HG03175 (cell line): ENCODE measurements at regions not wholly inside any gene's neighbourhood (a gene's known extent, or its start where the extent isn't known, plus 50 kb on each side); places are given as distances from the start of the nearest gene placed in this dataset.

Source experiments
- ATAC-seq: cut with Tn5 transposase; IDR thresholded peaks from one replicate; pipeline ENCODE4 v1.9.1; 2021; ENCODE audit warnings: mild to moderate bottlenecking, moderate library complexity; ENCODE audit not compliant: unreplicated experiment

DNA sequence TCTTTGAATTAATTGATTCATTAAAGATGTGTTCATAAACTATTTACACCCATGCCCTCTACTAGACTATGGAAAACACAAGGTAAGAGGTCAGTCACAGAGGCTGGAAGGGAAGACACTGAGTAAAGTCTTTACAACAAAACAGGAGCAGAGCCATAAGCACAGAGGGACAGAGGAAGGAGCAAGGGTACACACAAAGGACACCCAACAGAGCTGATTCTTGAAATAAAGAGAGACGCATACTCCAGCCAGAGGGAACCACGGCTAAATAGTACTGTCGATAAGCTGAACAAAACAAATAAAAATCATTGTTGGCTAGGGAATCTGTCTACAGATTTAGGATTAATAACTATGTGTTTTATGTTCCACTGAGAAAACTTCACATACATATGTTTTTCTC, 289.2 kb downstream of the EFNB2 start:
- no peak for ATAC-seq

- ATAC-seq: no peak
Observed at GRCh38 chr13:106243011-106243565, 292.4 kb downstream of the EFNB2 start.

GRCh38 chr13:106241974-106242953, 293.2 kb downstream of the EFNB2 start:
- no peak for ATAC-seq

GRCh38 chr13:106238690-106239089, 296.8 kb downstream of the EFNB2 start:
- ATAC-seq: no peak

DNA sequence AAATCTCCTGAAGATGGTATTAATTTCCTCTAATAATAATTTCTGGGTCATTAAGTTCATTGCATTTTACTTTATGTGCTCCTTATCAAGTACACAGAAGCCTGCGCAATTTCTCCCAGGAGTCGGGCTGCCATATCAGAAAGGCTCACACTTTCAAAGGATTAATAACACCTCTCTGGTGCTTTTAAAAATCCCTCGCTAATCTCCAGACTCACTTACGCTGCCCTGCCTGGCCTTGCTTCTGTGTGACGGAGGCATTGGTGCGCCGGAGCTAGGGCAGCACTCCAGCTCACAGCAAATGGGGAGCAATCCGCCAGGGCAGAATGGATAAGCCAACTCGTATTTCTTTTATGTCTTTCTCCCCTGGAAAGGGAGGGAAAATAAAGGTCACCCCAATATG, 300.8 kb downstream of the EFNB2 start:
- ATAC-seq: no peak

- ATAC-seq: no peak
Observed at GRCh38 chr13:106233134-106233735, 302.2 kb downstream of the EFNB2 start.

DNA sequence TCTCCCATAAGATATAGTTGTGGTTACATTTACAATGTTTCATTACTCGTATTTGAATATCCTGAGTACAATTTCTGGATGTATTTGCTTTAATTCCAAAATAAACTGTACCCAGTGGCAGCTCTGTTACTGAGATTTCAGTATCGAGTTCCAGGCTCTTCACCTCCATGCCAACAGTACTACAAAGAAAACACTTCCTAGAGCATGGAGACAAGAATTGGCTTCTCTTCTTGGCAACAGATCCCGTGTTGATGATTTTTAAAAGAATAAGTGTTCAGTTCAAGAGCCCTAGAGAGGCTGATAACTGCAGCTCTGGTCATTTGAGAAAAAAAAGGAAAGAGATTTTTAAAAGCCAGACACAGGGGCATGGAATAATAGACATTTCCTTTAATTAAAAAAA, 302.8 kb downstream of the EFNB2 start:
- no peak for ATAC-seq

GRCh38 chr13:106230450-106230849, 305.0 kb downstream of the EFNB2 start:
- ATAC-seq: no peak

- ATAC-seq: no peak
Observed at GRCh38 chr13:106225126-106225525, 310.3 kb downstream of the EFNB2 start.

- no peak for ATAC-seq
Observed at GRCh38 chr13:106220211-106220610, 315.3 kb downstream of the EFNB2 start.

GRCh38 chr13:106213028-106213757, 322.3 kb downstream of the EFNB2 start:
- ATAC-seq: no peak

DNA sequence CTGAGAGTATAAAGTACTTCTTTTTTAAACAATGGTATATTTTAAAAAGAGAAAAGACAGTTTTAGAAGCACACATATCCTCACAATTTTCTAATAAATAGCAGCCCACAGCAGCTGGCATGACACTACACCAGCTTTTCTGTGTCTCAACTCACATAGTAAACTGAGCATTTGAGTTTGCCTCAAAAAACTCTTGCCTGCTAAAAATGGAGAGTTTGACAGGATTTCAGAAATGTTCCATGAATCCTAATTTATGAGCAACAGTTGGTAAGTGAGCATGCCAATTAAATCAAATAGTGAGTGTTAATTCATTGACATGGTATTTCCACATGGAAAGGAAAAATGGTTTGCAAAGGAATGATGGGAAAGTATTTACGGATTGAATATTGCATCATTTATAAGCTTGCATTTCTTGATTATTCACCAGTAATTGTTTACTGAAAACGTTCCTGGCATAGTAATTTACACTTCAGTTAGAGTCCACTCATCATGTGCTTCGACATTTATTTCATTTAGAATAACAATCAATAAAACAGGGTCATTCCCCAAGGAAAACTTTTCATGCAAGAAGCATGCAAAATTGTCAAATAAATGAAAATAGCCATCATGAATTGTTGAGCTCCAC, 323.0 kb downstream of the EFNB2 start:
- no peak for ATAC-seq

DNA sequence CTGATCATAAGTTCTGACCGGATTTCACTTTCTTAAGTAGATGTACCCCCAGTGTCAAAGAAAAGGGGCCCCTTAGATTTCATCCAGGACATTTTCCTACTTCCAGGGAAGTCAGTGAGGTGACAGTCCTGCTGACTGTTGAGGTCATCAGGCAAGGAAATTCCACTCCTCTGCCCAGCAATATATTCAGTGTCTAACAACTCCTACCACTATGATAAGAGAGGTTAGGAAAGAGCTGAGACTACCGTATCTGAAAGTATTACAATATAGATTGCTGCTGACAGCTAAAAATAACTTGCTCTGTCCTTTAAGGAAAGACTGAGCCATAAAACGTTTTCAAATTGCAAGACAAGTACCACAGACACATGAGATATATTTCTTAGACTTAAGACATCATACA, 325.1 kb downstream of the EFNB2 start:
- ATAC-seq: no peak

DNA sequence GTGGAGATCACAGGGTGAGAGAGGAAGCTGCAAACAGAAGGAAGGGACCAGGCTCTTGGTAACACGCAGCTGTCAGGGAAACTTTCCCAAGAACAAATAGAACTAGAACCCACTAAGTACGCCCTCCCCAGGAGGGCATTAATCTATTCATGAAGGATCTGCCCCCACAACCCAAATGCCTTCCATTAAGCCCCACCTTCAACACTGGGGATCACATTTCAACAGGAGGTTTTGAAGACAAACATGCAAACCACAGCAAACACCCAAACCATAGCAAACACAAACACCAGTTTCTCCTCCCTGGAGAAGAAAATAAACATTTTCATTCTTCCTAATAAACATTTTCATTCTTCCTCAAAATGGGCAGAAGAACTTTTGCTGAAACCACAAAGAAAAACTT, 329.6 kb downstream of the EFNB2 start:
- ATAC-seq: no peak

GRCh38 chr13:106197496-106197895, 338.0 kb downstream of the EFNB2 start:
- no peak for ATAC-seq

DNA sequence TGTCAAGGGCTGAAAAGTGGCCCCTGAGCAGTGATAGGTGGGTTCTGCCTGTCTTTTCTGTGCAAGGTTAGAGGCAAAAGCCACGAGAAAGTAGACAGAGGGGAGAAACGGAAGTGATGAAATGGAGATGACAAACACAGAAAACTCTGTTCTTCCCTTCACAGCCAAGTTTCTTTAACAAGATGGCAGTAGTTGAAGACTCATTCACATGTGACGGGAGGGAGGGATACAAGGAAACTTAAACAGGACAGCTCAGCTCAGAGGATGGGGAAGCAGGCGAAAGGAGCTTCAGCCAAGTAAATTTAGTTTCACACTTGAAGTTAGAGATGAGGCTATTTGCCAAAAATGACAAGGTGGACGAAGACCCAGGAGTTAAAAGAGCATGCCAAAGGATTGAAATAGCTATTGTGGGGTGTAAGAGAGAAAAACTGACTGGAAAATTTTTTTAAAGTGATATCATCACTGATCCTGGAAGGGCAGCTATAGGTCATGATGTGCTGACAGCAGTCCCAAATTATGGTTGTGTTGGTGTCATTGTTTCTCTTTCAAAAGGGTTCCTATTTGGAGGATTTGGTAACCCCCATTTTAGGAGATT, 347.9 kb downstream of the EFNB2 start:
- no peak for ATAC-seq

- ATAC-seq: no peak
Observed at GRCh38 chr13:106187101-106187500, 348.4 kb downstream of the EFNB2 start.

GRCh38 chr13:106186366-106187030, 349.0 kb downstream of the EFNB2 start:
- no peak for ATAC-seq

DNA sequence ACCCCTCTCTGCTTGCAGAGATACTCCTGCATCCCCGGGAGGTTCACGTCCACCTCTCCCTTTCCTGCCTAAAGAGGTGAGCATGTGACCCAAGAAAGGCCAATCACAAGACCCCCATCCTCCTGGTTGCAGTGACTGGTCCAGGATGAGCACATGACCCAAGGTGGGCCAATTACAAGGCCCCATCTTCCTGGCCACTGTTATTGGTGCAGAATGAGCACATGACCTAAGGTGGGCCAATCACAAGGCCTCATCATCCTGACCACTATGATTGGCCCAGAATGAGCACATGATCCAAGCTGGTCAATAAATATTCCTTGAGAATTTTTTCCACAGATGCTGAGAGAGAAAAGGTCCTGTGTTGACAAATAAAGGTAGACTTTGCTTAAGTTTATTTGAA, 350.7 kb downstream of the EFNB2 start:
- ATAC-seq: no peak
